IMR-90 (cell line): ENCODE measurements at regions not wholly inside any gene's neighbourhood (a gene's known extent, or its start where the extent isn't known, plus 50 kb on each side); places are given as distances from the start of the nearest gene placed in this dataset.
A peak's percentile ranks its signal among the peaks of the same experiment; 100 is the strongest.

Experiments used
- ATAC-seq: fragments of 200-7000 bp; cut with Tn5 transposase; 2 replicates; pipeline ENCODE4 v1.9.1; 2020; ENCODE audit warnings: low read depth, mild to moderate bottlenecking, moderate library complexity
- BruUV-seq: library from RNA; stranded (reverse); fragments of 400-500 nt; replicated peaks from 2 replicates; lab custom pipeline; 2021; lab: Mats Ljungman, UMichigan
- CTCF ChIA-PET: fragments of 300-600 bp; formaldehyde crosslinking; extraction: SDS; loops from one replicate; lab custom pipeline; 2021; ENCODE audit warnings: antibody characterized with exemption; lab: Yijun Ruan, JAX
- POLR2A ChIA-PET: fragments of 300-600 bp; sonication (Branson Sonifier 250); formaldehyde crosslinking; loops from one replicate; lab custom pipeline; 2022; ENCODE audit warnings: antibody characterized with exemption; ENCODE audit not compliant: unreplicated experiment; lab: Charles Lee
- DNase-seq: peaks from one replicate; pipeline ENCODE4 v3.0.0; 2013
- H2AFZ ChIP-seq: replicated peaks from 2 replicates; pipeline ENCODE3; 2013; ENCODE audit warnings: low read length, mild to moderate bottlenecking; ENCODE audit not compliant: poor library complexity
- H2AK5ac ChIP-seq: 2 replicates; pipeline ENCODE4 v1.6.1; 2013; ENCODE audit warnings: low read depth, low read length, inconsistent platforms
- H2AK9ac ChIP-seq: replicated peaks from 2 replicates; pipeline ENCODE3; 2013; ENCODE audit warnings: mild to moderate bottlenecking, low read depth, low read length, moderate library complexity; ENCODE audit not compliant: poor library complexity
- H2BK120ac ChIP-seq: 2 replicates; pipeline ENCODE4 v1.6.1; 2013; ENCODE audit warnings: low read depth, low read length, inconsistent platforms
- H2BK15ac ChIP-seq: 3 replicates; pipeline ENCODE4 v1.6.1; 2013; ENCODE audit warnings: low read depth, low read length, inconsistent platforms
- H2BK20ac ChIP-seq: 2 replicates; pipeline ENCODE4 v1.6.1; 2013; ENCODE audit warnings: low read depth, mild to moderate bottlenecking, inconsistent platforms, low read length, moderate library complexity
- H2BK5ac ChIP-seq: 2 replicates; pipeline ENCODE4 v1.6.1; 2013; ENCODE audit warnings: mild to moderate bottlenecking, low read depth, low read length, inconsistent platforms; ENCODE audit not compliant: poor library complexity, severe bottlenecking
- H3K14ac ChIP-seq: replicated peaks from 2 replicates; pipeline ENCODE4 v1.6.1; 2013; ENCODE audit warnings: low read depth, low read length, inconsistent platforms
- H3K18ac ChIP-seq: 2 replicates; pipeline ENCODE4 v1.6.1; 2013; ENCODE audit warnings: low read depth, low read length, control low read depth
- H3K23ac ChIP-seq: 2 replicates; pipeline ENCODE4 v1.6.1; 2013; ENCODE audit warnings: low read depth, low read length, inconsistent platforms
- H3K27ac ChIP-seq: 2 replicates; pipeline ENCODE4 v1.5.1; 2013; ENCODE audit warnings: mild to moderate bottlenecking, control low read depth, low read length; ENCODE audit not compliant: insufficient read depth
- H3K27me3 ChIP-seq: 2 replicates; pipeline ENCODE4 v1.6.1; 2013; ENCODE audit warnings: low read length; ENCODE audit not compliant: control insufficient read depth, insufficient read depth
- H3K36me3 ChIP-seq: 2 replicates; pipeline ENCODE4 v1.6.1; 2013; ENCODE audit warnings: low read length, mixed read lengths; ENCODE audit not compliant: control insufficient read depth, insufficient read depth
- H3K4ac ChIP-seq: 2 replicates; pipeline ENCODE4 v1.6.1; 2013; ENCODE audit warnings: low read depth, low read length, inconsistent platforms
- H3K4me1 ChIP-seq: 2 replicates; pipeline ENCODE4 v1.6.1; 2013; ENCODE audit warnings: low read length, mixed read lengths; ENCODE audit not compliant: control insufficient read depth, insufficient read depth
- H3K4me2 ChIP-seq: 2 replicates; pipeline ENCODE4 v1.6.1; 2013; ENCODE audit warnings: low read depth, mild to moderate bottlenecking, control low read depth, low read length, moderate library complexity
- H3K4me3 ChIP-seq: 2 replicates; pipeline ENCODE4 v1.5.1; 2013; ENCODE audit warnings: low read depth, mild to moderate bottlenecking, control low read depth, low read length, moderate library complexity; ENCODE audit not compliant: insufficient read depth
- H3K56ac ChIP-seq: 2 replicates; pipeline ENCODE4 v1.6.1; 2013; ENCODE audit warnings: low read length, inconsistent platforms; ENCODE audit not compliant: insufficient read depth; ENCODE audit errors: extremely low read depth
- H3K79me1 ChIP-seq, 2 experiments: 2 replicates each; pipeline ENCODE4 v1.6.1; 2013; ENCODE audit warnings: low read length in 2 of 2, inconsistent platforms in 1 of 2, low read depth in 1 of 2
- H3K9ac ChIP-seq: 2 replicates; pipeline ENCODE4 v1.6.1; 2013; ENCODE audit warnings: low read depth, low read length, control low read depth
- H3K9me1 ChIP-seq: 2 replicates; pipeline ENCODE4 v1.6.1; 2013; ENCODE audit warnings: low read length, inconsistent platforms; ENCODE audit not compliant: insufficient read depth
- H3K9me3 ChIP-seq: 2 replicates; pipeline ENCODE4 v1.6.1; 2013; ENCODE audit warnings: low read length; ENCODE audit not compliant: control insufficient read depth, insufficient read depth
- H4K20me1 ChIP-seq: 2 replicates; pipeline ENCODE4 v1.6.1; 2013; ENCODE audit warnings: low read length, inconsistent platforms; ENCODE audit not compliant: insufficient read depth
- H4K5ac ChIP-seq: 2 replicates; pipeline ENCODE4 v1.6.1; 2013; ENCODE audit warnings: mild to moderate bottlenecking, low read depth, low read length, control low read depth
- H4K8ac ChIP-seq, 2 experiments: 2 replicates each; pipeline ENCODE4 v1.6.1; 2013; ENCODE audit warnings: low read depth in 2 of 2, low read length in 2 of 2, control low read depth in 1 of 2, inconsistent platforms in 1 of 2
- H4K91ac ChIP-seq: 2 replicates; pipeline ENCODE4 v1.6.1; 2013; ENCODE audit warnings: low read depth, low read length, inconsistent platforms; ENCODE audit not compliant: insufficient read depth
- BHLHE40 ChIP-seq: fragments of 150-350 bp; IDR thresholded peaks from 2 replicates; pipeline ENCODE4 v1.6.1; 2016; ENCODE audit warnings: mild to moderate bottlenecking, low read depth, low read length
- FOS ChIP-seq: fragments of 150-350 bp; IDR thresholded peaks from 2 replicates; pipeline ENCODE4 v1.6.1; 2016; ENCODE audit warnings: low read depth, low read length
- NFE2L2 ChIP-seq: fragments of 150-350 bp; IDR thresholded peaks from 2 replicates; pipeline ENCODE4 v1.6.1; 2016; ENCODE audit warnings: low read depth, mild to moderate bottlenecking, low read length
- WGBS, 2 experiments: methylation state at CpG; one replicate each; pipeline versions ENCODE4 v1.1.5 to v1.1.7; 2013; ENCODE audit warnings: missing lambda C conversion rate in 2 of 2; ENCODE audit not compliant: insufficient read length in 1 of 2; ENCODE audit errors: extremely low coverage in 2 of 2; 5-methylcytosine and 5-hydroxymethylcytosine counted together
- dilution Hi-C: fragments of 300-500 bp; cut with HindIII; formaldehyde crosslinking; loops from one replicate; pipeline ENCODE4 v1.14.3; 2018; ENCODE audit warnings: low sequenced_read_pairs; ENCODE audit not compliant: unreplicated experiment
- in situ Hi-C: fragments of 300-500 bp; cut with MboI; formaldehyde crosslinking; loops from 3 replicates; pipeline ENCODE4 v1.14.3; 2019; ENCODE audit warnings: low sequenced_read_pairs, inconsistent platforms, mixed read lengths
- intact Hi-C: fragments of 100-400 bp; cut with micrococcal nuclease; formaldehyde crosslinking; loops from 2 replicates; pipeline ENCODE4 v1.10.0; 2022

DNA sequence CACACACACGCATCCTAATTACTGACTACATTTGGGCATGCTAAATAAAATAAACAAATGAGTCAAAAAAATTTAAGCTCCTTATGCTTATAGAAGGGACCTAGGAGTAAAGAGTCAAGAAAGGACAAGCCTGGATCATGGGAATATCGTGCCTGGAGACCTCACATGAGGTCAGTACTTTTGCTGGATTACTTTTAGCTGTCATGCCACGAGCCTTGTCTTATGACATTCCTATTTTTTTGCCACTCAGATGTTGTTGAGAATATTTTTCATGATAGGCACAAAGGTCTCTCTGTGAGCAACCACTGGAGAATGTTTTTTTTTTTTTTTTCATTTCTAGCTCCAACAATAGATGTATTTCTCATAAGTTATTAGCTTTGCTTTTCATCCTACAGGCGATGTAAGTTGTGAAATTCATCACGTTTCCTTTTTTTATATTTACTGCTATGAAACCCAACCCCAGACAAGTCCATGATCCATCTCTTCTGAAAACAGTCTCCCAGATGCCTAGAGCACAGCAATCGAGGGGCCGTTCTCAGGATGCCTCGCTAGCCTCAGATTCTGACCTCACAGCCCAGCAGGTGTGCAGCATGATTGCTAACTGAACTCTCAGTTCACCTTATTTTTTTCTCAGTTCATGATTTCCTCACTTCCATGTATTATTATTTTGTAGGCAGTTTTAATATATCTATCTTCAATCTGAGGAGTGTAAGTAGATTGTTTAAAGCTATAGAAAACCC is 464.5 kb downstream of the IRS1 start:
- POLR2A ChIA-PET, result interaction anchor here (0.5 to 0.6 kb wide), 3 partner anchors 126 to 664 kb away, joined by 3 to 5 read pairs (median 5); no protein-coding TSS in a partner anchor
- peak overlapping the region; percentile 77 for H3K4ac ChIP-seq
- no peak overlapping the region for H3K9ac ChIP-seq
- H4K20me1 ChIP-seq, result no peaks in the 10 kb centered on the region
- peak overlapping the region; percentile 61; the same call in 1 of the 2 replicates for H4K91ac ChIP-seq
- H3K9me1 ChIP-seq, result no peaks in the 10 kb centered on the region
- 0 out of 2 replicates have a peak overlapping the region, but pooled peaks have one; percentile 53 for H2AK5ac ChIP-seq
- peak overlapping the region; percentile 60; the same call in 1 of the 2 replicates for H3K18ac ChIP-seq
- WGBS, 2 experiments, result no CpG with 5 or more reads among the region's 8 CpGs
- H3K27me3 ChIP-seq, result no peaks in the 10 kb centered on the region
- CTCF ChIA-PET, result interaction anchor here (1.3 kb wide), 1 partner anchor 23 kb away, joined by 4 read pairs; no protein-coding TSS in a partner anchor
- ATAC-seq (peak; percentile 74), DNase-seq (peak; percentile 81)
- H3K4me2 ChIP-seq, result peak overlapping the region; percentile 27; the same call in 1 of the 2 replicates
- no peaks in the 10 kb centered on the region for H3K79me1 ChIP-seq
- H2BK120ac ChIP-seq, result peak overlapping the region; percentile 42
- intact Hi-C loops, result loop anchor here (10.0 kb wide), 2 partner anchors 450 to 460 kb away; partner anchors contain the start of gene IRS1
- peak overlapping the region; percentile 51 for H2BK5ac ChIP-seq
- in situ Hi-C loops, result no loop called here
- no peak overlapping the region for H2AFZ ChIP-seq
- peak overlapping the region; percentile 57 for H2AK9ac ChIP-seq
- H2BK20ac ChIP-seq, result peak overlapping the region; percentile 51
- H3K27ac ChIP-seq, result peak overlapping the region; percentile 51; the same call in 1 of the 2 replicates
- TF ChIP-seq BHLHE40 (peak; percentile 53), NFE2L2 (no peak), FOS (no peak)
- 0 out of 2 replicates have a peak overlapping the region, but pooled peaks have one; percentile 3 for H3K14ac ChIP-seq
- peaks cover 2% of the 10 kb centered on the region for H3K4me1 ChIP-seq
- H3K36me3 ChIP-seq, result no peaks in the 10 kb centered on the region
- H4K5ac ChIP-seq, result peak overlapping the region; percentile 0; the same call in 1 of the 2 replicates
- H3K56ac ChIP-seq, result no peak overlapping the region
- peak overlapping the region in 1 of 2 experiments; percentile 59; a peak in 2 of 4 replicates for H4K8ac ChIP-seq
- no peak overlapping the region; the same call in 1 of the 2 replicates for H3K23ac ChIP-seq
- H2BK15ac ChIP-seq, result peak overlapping the region; percentile 46; the same call in 2 of the 3 replicates
- no peak overlapping the region for H3K4me3 ChIP-seq
- dilution Hi-C loops, result no loop called here
- no TSS peak for BruUV-seq
- no peaks in the 10 kb centered on the region for H3K9me3 ChIP-seq
